ENCODE measurements at regions not wholly inside any gene's neighbourhood (a gene's known extent, or its start where the extent isn't known, plus 50 kb on each side); places are given as distances from the start of the nearest gene placed in this dataset.

DNA sequence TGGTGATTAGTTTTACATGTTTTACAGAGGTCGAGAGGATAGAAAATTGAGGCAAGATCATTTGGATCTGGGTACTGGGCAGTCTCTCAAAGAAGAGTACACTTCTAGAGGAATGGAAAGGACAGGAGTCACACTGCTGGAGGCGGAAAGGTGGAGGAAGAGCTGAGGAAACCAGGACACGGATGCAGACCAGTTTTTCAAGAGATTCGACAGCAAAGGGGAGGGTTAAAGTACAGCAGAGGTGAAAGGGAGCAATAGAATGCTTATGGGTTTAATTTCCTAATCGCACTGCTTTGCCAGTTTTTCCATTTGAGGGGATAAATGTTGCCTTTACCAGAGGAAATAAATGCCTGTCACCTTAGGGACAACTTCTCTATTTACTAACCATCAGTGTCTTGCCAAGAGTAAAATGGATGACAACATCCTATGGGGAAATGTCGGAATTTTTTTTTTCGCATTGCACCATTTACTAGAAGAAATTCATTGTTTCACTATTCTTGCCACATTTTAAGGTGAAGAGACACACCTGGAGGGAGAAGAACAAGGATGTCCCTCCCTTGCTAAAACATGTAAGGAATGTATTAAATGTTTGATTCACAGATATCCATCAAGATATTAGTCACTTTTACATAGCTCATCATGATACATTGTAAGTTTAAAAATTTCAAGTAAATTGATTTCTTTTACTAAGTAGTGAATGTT lies 226.6 kb downstream of the COL12A1 start:
- H3K4me2 ChIP-seq (ENCODE audit: low read length): no peak overlapping the region
- no peaks in the 10 kb centered on the region for H3K9me3 ChIP-seq (ENCODE audit: control insufficient read depth, insufficient read depth, low read length)
- H4K20me1 ChIP-seq (ENCODE audit: control insufficient read depth, insufficient read depth, low read depth, low read length): no peaks in the 10 kb centered on the region
- no peak overlapping the region for H3K4me3 ChIP-seq (ENCODE audit: low read length)
- TF ChIP-seq EZH2phosphoT487 (IDR thresholded peaks at IDR 0.05; ENCODE audit: borderline replicate concordance, low read length): no peak
- TF ChIP-seq, protein P1, sequence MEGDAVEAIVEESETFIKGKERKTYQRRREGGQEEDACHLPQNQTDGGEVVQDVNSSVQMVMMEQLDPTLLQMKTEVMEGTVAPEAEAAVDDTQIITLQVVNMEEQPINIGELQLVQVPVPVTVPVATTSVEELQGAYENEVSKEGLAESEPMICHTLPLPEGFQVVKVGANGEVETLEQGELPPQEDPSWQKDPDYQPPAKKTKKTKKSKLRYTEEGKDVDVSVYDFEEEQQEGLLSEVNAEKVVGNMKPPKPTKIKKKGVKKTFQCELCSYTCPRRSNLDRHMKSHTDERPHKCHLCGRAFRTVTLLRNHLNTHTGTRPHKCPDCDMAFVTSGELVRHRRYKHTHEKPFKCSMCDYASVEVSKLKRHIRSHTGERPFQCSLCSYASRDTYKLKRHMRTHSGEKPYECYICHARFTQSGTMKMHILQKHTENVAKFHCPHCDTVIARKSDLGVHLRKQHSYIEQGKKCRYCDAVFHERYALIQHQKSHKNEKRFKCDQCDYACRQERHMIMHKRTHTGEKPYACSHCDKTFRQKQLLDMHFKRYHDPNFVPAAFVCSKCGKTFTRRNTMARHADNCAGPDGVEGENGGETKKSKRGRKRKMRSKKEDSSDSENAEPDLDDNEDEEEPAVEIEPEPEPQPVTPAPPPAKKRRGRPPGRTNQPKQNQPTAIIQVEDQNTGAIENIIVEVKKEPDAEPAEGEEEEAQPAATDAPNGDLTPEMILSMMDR (IDR thresholded peaks at IDR 0.05; ENCODE audit: low read depth, low read length, poor library complexity, severe bottlenecking): no peak
- no peaks in the 10 kb centered on the region for H3K79me2 ChIP-seq (ENCODE audit: control insufficient read depth, low read length)
- no peak overlapping the region for H3K27ac ChIP-seq (ENCODE audit: low read depth, low read length)
- H3K9me2 ChIP-seq (replicated peaks; ENCODE audit: control insufficient read depth, low read length): no peaks in the 10 kb centered on the region
- H3K36me3 ChIP-seq (ENCODE audit: control insufficient read depth, low read length): no peaks in the 10 kb centered on the region
- no peaks in the 10 kb centered on the region for H3K27me3 ChIP-seq (ENCODE audit: control insufficient read depth, low read length)
- no peaks in the 10 kb centered on the region for H3F3A ChIP-seq (ENCODE audit: control insufficient read depth, insufficient read depth)
- H3K4me1 ChIP-seq (ENCODE audit: control insufficient read depth, low read length): no peaks in the 10 kb centered on the region

DNA sequence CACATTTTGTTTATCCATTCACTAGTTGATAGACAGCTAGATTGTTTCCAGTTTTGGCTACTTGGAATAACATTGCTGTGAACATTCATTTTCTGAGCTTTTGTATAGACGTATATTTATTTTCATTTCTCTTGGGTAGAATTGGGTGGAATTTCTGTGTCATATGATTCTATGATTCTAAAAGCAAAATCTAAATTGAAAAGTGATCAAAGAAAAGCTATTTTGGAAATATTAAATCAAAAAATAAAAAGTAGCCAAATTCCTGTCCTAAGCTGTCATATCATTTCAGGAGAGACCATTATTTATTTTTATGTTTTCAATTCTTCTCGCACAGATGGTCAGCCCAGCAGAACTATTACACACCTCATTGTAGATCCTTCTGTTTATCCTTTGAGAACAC lies 229.2 kb downstream of the COL12A1 start:
- no peaks in the 10 kb centered on the region for H3F3A ChIP-seq (ENCODE audit: control insufficient read depth, insufficient read depth)
- H3K79me2 ChIP-seq (ENCODE audit: control insufficient read depth, low read length): no peaks in the 10 kb centered on the region
- H4K20me1 ChIP-seq (ENCODE audit: control insufficient read depth, insufficient read depth, low read depth, low read length): no peaks in the 10 kb centered on the region
- H3K27ac ChIP-seq (ENCODE audit: low read depth, low read length): no peak overlapping the region
- H3K4me2 ChIP-seq (ENCODE audit: low read length): no peak overlapping the region
- no peaks in the 10 kb centered on the region for H3K36me3 ChIP-seq (ENCODE audit: control insufficient read depth, low read length)
- no peaks in the 10 kb centered on the region for H3K4me1 ChIP-seq (ENCODE audit: control insufficient read depth, low read length)
- H3K9me2 ChIP-seq (replicated peaks; ENCODE audit: control insufficient read depth, low read length): no peaks in the 10 kb centered on the region
- no peaks in the 10 kb centered on the region for H3K27me3 ChIP-seq (ENCODE audit: control insufficient read depth, low read length)
- no peaks in the 10 kb centered on the region for H3K9me3 ChIP-seq (ENCODE audit: control insufficient read depth, insufficient read depth, low read length)
- no peak overlapping the region for H3K4me3 ChIP-seq (ENCODE audit: low read length)
- TF ChIP-seq, protein P1 (IDR thresholded peaks at IDR 0.05; ENCODE audit: low read depth, low read length, poor library complexity, severe bottlenecking): no peak
- no peak for TF ChIP-seq EZH2phosphoT487 (IDR thresholded peaks at IDR 0.05; ENCODE audit: borderline replicate concordance, low read length)

DNA sequence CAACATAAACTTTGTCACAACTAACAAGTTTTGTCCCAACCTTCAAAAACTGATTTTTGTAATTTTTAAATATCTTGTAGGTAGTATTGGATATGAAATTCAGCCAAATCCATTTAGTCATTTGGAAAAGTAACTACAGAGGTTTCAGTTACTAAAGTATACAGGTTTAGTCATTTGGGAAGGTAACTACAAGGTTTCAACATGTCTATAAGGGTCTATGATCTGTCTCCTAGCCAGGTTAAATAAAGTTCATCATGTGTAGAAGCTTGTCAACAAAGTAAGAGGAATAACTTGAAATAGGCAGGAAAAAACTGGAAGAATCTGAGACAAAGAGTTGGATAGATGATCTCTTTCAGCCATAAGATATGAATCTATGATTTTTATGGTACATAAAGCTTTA lies 229.8 kb downstream of the COL12A1 start:
- no peak for TF ChIP-seq EZH2phosphoT487 (IDR thresholded peaks at IDR 0.05; ENCODE audit: borderline replicate concordance, low read length)
- TF ChIP-seq, protein P1 (IDR thresholded peaks at IDR 0.05; ENCODE audit: low read depth, low read length, poor library complexity, severe bottlenecking): no peak
- Histone ChIP-seq H3K79me2 (ENCODE audit: control insufficient read depth, low read length) (no peaks in the 10 kb centered on the region), H3K27ac (ENCODE audit: low read depth, low read length) (no peak overlapping the region), H3K9me3 (ENCODE audit: control insufficient read depth, insufficient read depth, low read length) (no peaks in the 10 kb centered on the region), H3F3A (ENCODE audit: control insufficient read depth, insufficient read depth) (no peaks in the 10 kb centered on the region), H3K4me1 (ENCODE audit: control insufficient read depth, low read length) (no peaks in the 10 kb centered on the region), H3K4me2 (ENCODE audit: low read length) (no peak overlapping the region), H3K36me3 (ENCODE audit: control insufficient read depth, low read length) (no peaks in the 10 kb centered on the region), H3K9me2 (replicated peaks; ENCODE audit: control insufficient read depth, low read length) (no peaks in the 10 kb centered on the region), H3K27me3 (ENCODE audit: control insufficient read depth, low read length) (no peaks in the 10 kb centered on the region), H3K4me3 (ENCODE audit: low read length) (no peak overlapping the region), H4K20me1 (ENCODE audit: control insufficient read depth, insufficient read depth, low read depth, low read length) (no peaks in the 10 kb centered on the region)
